Loucy (cell line): ENCODE measurements at regions not wholly inside any gene's neighbourhood (a gene's known extent, or its start where the extent isn't known, plus 50 kb on each side); places are given as distances from the start of the nearest gene placed in this dataset.

Experiments used
- CTCF ChIP-seq: fragments of 200-600 bp; sonication (generic); conservative IDR thresholded peaks from 2 replicates; pipeline ENCODE4 v1.5.1; 2014; ENCODE audit warnings: mild to moderate bottlenecking, antibody characterized with exemption, low read length
- EZH2phosphoT487 ChIP-seq: fragments of 200-600 bp; IDR thresholded peaks from 2 replicates; pipeline ENCODE4 v1.6.1; 2018; ENCODE audit warnings: antibody characterized with exemption, mild to moderate bottlenecking, moderate library complexity, borderline replicate concordance

- TF ChIP-seq CTCF (no peak), EZH2phosphoT487 (no peak)
Measured at GRCh38 chr11:11710556-11710955, 88.8 kb upstream of the GALNT18 start.
